ENCODE measurements at regions not wholly inside any gene's neighbourhood (a gene's known extent, or its start where the extent isn't known, plus 50 kb on each side); places are given as distances from the start of the nearest gene placed in this dataset.

DNA sequence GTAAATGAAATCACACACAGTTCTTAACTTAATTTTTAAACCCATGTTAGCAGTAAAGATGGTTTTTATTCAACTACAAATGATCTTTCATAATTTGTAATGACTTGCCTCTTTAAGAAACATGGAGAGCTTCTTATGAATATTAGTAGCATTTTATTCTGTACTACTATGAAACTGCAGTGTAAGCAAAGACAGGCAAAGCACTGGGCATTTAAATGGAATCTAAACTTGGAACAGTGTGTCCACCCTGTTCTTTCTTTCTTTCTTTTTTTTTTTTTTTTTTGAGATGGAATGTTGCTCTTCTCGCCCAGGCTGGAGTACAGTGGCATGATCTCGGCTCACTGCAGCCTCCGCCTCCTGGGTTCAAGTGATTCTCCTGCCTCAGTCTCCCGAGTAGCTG lies 740.4 kb upstream of the IGFBP3 start:
- no peak for DNase-seq (ENCODE audit: low spot score in 2 of 2)
- no peak overlapping the region for H3K4me3 ChIP-seq
- H3K36me3 ChIP-seq: no peaks in the 10 kb centered on the region
- TF ChIP-seq, protein P1, sequence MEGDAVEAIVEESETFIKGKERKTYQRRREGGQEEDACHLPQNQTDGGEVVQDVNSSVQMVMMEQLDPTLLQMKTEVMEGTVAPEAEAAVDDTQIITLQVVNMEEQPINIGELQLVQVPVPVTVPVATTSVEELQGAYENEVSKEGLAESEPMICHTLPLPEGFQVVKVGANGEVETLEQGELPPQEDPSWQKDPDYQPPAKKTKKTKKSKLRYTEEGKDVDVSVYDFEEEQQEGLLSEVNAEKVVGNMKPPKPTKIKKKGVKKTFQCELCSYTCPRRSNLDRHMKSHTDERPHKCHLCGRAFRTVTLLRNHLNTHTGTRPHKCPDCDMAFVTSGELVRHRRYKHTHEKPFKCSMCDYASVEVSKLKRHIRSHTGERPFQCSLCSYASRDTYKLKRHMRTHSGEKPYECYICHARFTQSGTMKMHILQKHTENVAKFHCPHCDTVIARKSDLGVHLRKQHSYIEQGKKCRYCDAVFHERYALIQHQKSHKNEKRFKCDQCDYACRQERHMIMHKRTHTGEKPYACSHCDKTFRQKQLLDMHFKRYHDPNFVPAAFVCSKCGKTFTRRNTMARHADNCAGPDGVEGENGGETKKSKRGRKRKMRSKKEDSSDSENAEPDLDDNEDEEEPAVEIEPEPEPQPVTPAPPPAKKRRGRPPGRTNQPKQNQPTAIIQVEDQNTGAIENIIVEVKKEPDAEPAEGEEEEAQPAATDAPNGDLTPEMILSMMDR (IDR thresholded peaks at IDR 0.05): no peak
- H3K27ac ChIP-seq: no peak overlapping the region
- no peaks in the 10 kb centered on the region for H3K4me1 ChIP-seq
- no peaks in the 10 kb centered on the region for H3K9me3 ChIP-seq
- H3K27me3 ChIP-seq: no peaks in the 10 kb centered on the region
- intact Hi-C loops (cut with DNase I): loop anchor here (10.0 kb wide), 1 partner anchor 137 kb away; no protein-coding TSS in a partner anchor

DNA sequence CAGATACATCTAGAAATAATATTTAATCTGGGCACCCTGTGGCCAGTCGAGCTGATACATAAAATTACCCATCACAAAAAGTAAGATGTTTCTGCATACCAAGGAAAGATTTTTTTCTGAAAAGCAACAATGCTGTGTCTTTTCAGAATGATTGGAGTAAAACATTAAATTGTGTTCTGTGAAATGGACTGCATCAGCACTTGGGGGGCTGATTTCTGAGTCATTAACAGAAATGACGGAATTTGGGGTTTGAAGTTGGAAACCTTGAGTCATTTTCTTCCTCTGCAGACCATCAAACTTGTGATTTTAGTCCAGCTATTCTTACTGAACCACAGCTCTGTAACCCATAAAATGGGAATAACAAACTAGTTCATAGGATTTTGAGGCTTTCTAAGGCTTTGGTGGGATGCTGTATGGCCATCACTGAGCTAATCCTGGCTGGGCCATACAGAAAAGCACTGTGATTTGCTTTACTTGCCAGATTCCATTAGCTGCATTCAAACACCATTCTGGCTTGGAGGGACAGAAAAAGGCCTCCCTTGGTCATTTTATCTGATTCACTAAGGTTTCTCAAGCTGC lies 739.4 kb upstream of the IGFBP3 start:
- DNase-seq (ENCODE audit: low spot score in 2 of 2): no peak
- Histone ChIP-seq H3K4me3 (no peak overlapping the region), H3K27me3 (no peaks in the 10 kb centered on the region), H3K27ac (no peak overlapping the region), H3K9me3 (no peaks in the 10 kb centered on the region), H3K36me3 (no peaks in the 10 kb centered on the region), H3K4me1 (no peaks in the 10 kb centered on the region)
- TF ChIP-seq, protein P1 (IDR thresholded peaks at IDR 0.05): no peak
- intact Hi-C loops (cut with DNase I): loop anchor here (10.0 kb wide), 1 partner anchor 136 kb away; no protein-coding TSS in a partner anchor

DNA sequence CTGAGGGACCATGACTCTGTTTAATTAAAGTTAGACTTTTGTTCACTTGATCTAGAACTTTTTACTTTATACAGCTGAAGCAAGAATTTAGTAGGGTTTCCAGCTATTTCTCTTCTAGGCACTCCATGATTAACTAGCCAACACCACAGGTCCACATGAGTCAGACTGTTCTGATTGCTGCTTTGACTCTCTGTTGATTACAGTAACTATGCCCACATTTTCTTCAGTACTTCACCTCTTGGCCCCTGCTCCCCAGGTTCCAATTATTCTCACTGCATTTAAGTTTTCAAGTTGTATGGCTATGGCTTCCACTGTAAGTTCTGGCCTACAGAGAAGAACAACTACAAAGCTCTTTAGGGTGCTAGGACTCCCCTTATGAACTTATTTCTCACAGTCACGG lies 737.2 kb upstream of the IGFBP3 start:
- no peak overlapping the region for H3K4me3 ChIP-seq
- no peak for DNase-seq (ENCODE audit: low spot score in 2 of 2)
- no peaks in the 10 kb centered on the region for H3K36me3 ChIP-seq
- intact Hi-C loops (cut with DNase I): no loop called here
- H3K27me3 ChIP-seq: no peaks in the 10 kb centered on the region
- H3K9me3 ChIP-seq: no peaks in the 10 kb centered on the region
- TF ChIP-seq, protein P1 (IDR thresholded peaks at IDR 0.05): no peak
- H3K4me1 ChIP-seq: no peaks in the 10 kb centered on the region
- H3K27ac ChIP-seq: no peak overlapping the region

DNA sequence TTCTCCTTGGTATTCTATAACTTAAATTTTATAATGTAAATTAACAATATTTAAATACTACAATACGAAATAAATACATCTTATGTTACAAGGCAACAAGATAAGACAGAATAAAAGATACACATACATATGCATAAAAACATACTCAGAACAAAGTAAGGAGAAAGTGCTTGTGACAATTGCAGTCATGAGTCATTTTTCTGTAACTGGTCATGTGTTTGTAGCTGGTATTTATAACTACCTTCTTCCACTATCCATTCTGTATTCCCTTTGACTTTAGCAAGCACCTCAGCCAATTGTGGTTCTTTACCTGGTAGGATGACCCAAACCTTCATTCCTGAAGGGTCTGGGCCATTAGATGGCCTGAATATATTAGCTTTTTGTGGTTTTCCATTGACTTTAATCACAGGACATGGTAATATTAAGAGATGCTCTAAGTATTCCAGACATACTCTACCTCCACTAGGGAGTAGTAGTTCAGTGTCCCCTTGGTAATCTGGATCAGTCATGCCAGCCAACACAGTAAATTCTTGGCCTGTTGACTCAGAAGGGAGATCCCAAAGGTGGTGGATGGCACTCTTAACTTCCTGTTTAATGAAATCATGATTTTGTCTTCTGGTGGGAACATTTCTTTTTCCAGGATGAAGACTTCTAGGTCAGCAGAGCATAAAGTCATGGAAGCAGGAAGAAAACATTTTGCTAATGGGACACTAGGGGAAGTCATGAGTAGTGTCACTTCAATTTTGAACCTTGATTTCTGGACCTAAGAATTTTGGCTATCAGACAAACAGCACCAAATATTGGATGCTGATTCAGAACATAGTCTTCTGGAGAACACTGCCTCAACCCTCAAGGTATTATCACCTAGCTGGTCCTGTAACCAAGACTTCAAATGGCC lies 733.7 kb upstream of the IGFBP3 start:
- Histone ChIP-seq H3K27me3 (no peaks in the 10 kb centered on the region), H3K36me3 (no peaks in the 10 kb centered on the region), H3K9me3 (no peaks in the 10 kb centered on the region), H3K4me1 (no peaks in the 10 kb centered on the region), H3K4me3 (no peak overlapping the region), H3K27ac (no peak overlapping the region)
- TF ChIP-seq, protein P1 (IDR thresholded peaks at IDR 0.05): no peak
- intact Hi-C loops (cut with DNase I): no loop called here
- no peak for DNase-seq (ENCODE audit: low spot score in 2 of 2)

DNA sequence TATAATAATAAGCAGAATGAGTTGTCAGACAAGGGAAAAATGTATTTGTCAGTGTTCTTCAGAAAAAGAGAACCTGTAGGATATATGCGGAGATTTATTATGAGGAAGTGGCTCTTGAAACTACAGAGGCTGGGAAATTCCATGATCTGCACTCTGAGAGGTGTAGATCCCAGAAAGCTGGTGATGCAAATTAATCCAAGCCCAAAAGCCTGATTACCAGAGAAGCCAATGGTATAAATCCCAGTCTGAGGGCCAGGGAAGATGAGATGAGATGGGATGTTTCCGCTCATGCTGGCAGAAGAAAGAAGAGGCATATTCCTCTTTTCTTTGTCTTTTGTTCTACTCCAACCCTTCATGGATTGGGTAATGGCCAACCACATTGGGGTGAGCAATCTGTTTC lies 732.8 kb upstream of the IGFBP3 start:
- TF ChIP-seq, protein P1 (IDR thresholded peaks at IDR 0.05): no peak
- Histone ChIP-seq H3K4me3 (no peak overlapping the region), H3K36me3 (no peaks in the 10 kb centered on the region), H3K9me3 (no peaks in the 10 kb centered on the region), H3K27me3 (no peaks in the 10 kb centered on the region), H3K27ac (no peak overlapping the region), H3K4me1 (no peaks in the 10 kb centered on the region)
- no peak for DNase-seq (ENCODE audit: low spot score in 2 of 2)
- intact Hi-C loops (cut with DNase I): no loop called here

Data from ascending aorta (tissue), 2 donors.